Neural progenitor cell (in vitro differentiated cells): ENCODE measurements at regions not wholly inside any gene's neighbourhood (a gene's known extent, or its start where the extent isn't known, plus 50 kb on each side); places are given as distances from the start of the nearest gene placed in this dataset.

ENCODE experiments used
- CTCF ChIP-seq: fragments of 200-600 bp; sonication (generic); IDR thresholded peaks from 2 replicates; pipeline ENCODE4 v1.5.1; 2017; ENCODE audit warnings: antibody characterized with exemption, mild to moderate bottlenecking
- EZH2phosphoT487 ChIP-seq: fragments of 200-600 bp; sonication (generic); IDR thresholded peaks from 2 replicates; pipeline ENCODE4 v1.6.1; 2017; ENCODE audit warnings: antibody characterized with exemption

DNA sequence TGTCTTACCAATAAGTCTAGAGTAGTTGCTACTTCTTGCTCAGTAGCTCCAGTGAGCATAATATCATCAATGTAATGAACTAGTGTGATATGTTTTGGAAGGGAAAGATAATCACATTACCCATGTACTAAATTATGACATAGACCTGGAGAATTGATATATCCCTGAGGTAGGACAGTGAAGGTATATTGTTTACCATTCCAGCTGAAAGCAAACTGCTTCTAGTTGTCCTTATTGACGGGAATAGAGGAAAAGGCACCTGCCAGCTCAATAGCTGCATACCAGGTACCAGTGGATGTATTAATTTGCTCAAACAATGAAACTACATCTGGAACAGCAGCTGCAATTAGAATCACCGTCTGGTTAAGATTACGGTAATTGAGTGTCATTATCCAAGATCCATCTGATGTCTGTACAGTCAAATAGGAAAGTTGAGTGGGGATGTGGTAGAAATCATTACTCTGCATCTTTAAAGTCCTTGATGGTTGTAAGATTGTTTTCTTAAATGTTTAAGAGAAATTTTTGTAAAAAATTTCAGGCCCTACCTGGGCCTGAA lies 100.0 kb upstream of the ARHGAP5 start:
- TF ChIP-seq CTCF (no peak), EZH2phosphoT487 (no peak)
